H9 (cell line): ENCODE measurements at regions not wholly inside any gene's neighbourhood (a gene's known extent, or its start where the extent isn't known, plus 50 kb on each side); places are given as distances from the start of the nearest gene placed in this dataset.

ENCODE experiments used
- DNase-seq: peaks from one replicate; pipeline ENCODE4 v3.0.0-alpha.2; 2017
- H2AFZ ChIP-seq: one replicate; pipeline ENCODE4 v1.6.1; 2013; ENCODE audit warnings: mild to moderate bottlenecking, low read length, control low read depth, moderate library complexity
- H2AK5ac ChIP-seq: 2 replicates; pipeline ENCODE4 v1.6.1; 2013; ENCODE audit warnings: low read length, control low read depth, mixed read lengths; ENCODE audit not compliant: insufficient read length
- H2BK120ac ChIP-seq: one replicate; pipeline ENCODE4 v1.6.1; 2013; ENCODE audit warnings: low read depth, mild to moderate bottlenecking, low read length, control low read depth, inconsistent platforms; ENCODE audit not compliant: poor library complexity, severe bottlenecking
- H2BK12ac ChIP-seq: 2 replicates; pipeline ENCODE4 v1.6.1; 2013; ENCODE audit warnings: low read length, control low read depth, mixed read lengths, low read depth; ENCODE audit not compliant: insufficient read length
- H2BK15ac ChIP-seq: 2 replicates; pipeline ENCODE4 v1.6.1; 2013; ENCODE audit warnings: low read depth, low read length, control low read depth
- H2BK20ac ChIP-seq: one replicate; pipeline ENCODE4 v1.6.1; 2013; ENCODE audit warnings: low read depth, mild to moderate bottlenecking, low read length, control low read depth, inconsistent platforms; ENCODE audit not compliant: poor library complexity, severe bottlenecking
- H2BK5ac ChIP-seq: 2 replicates; pipeline ENCODE4 v1.6.1; 2013; ENCODE audit warnings: low read length, control low read depth, mixed read lengths; ENCODE audit not compliant: insufficient read length
- H3K14ac ChIP-seq: 2 replicates; pipeline ENCODE4 v1.6.1; 2013; ENCODE audit warnings: low read length, control low read depth; ENCODE audit not compliant: insufficient read depth
- H3K18ac ChIP-seq: 2 replicates; pipeline ENCODE4 v1.6.1; 2013; ENCODE audit warnings: low read depth, mild to moderate bottlenecking, mixed read lengths, low read length, control low read depth; ENCODE audit not compliant: insufficient read length
- H3K23ac ChIP-seq: 2 replicates; pipeline ENCODE4 v1.6.1; 2013; ENCODE audit warnings: low read length, control low read depth, mixed read lengths, low read depth; ENCODE audit not compliant: insufficient read length
- H3K23me2 ChIP-seq: 2 replicates; pipeline ENCODE4 v1.6.1; 2013; ENCODE audit warnings: low read depth, mild to moderate bottlenecking, mixed read lengths, low read length, control low read depth; ENCODE audit not compliant: insufficient read length, poor library complexity, severe bottlenecking
- H3K27ac ChIP-seq: 2 replicates; pipeline ENCODE4 v1.5.1; 2013; ENCODE audit warnings: low read length, control low read depth, mixed read lengths, low read depth; ENCODE audit not compliant: insufficient read length
- H3K27me3 ChIP-seq: 2 replicates; pipeline ENCODE4 v1.6.1; 2013; ENCODE audit warnings: low read length, control low read depth, inconsistent platforms; ENCODE audit not compliant: insufficient read depth
- H3K4ac ChIP-seq: 2 replicates; pipeline ENCODE4 v1.6.1; 2013; ENCODE audit warnings: low read depth, mild to moderate bottlenecking, control low read depth, inconsistent platforms, low read length, moderate library complexity
- H3K4me1 ChIP-seq: 2 replicates; pipeline ENCODE4 v1.6.1; 2013; ENCODE audit warnings: low read length, control low read depth, inconsistent platforms; ENCODE audit not compliant: insufficient read depth
- H3K4me2 ChIP-seq: 2 replicates; pipeline ENCODE4 v1.6.1; 2013; ENCODE audit warnings: low read length, control low read depth, mixed read lengths; ENCODE audit not compliant: insufficient read length, insufficient read depth
- H3K56ac ChIP-seq: 2 replicates; pipeline ENCODE4 v1.6.1; 2013; ENCODE audit warnings: low read depth, mild to moderate bottlenecking, mixed read lengths, low read length, control low read depth; ENCODE audit not compliant: insufficient read length
- H3K79me1 ChIP-seq: 2 replicates; pipeline ENCODE4 v1.6.1; 2013; ENCODE audit warnings: low read depth, mild to moderate bottlenecking, moderate library complexity, low read length, control low read depth, inconsistent platforms; ENCODE audit not compliant: insufficient read depth, poor library complexity, severe bottlenecking
- H3K79me2 ChIP-seq: 2 replicates; pipeline ENCODE4 v1.6.1; 2013; ENCODE audit warnings: low read length, control low read depth, inconsistent platforms; ENCODE audit not compliant: insufficient read depth
- H3K9ac ChIP-seq: 2 replicates; pipeline ENCODE4 v1.6.1; 2013; ENCODE audit warnings: low read length, control low read depth, mixed read lengths; ENCODE audit not compliant: insufficient read length; ENCODE audit errors: extremely low read depth
- H3K9me3 ChIP-seq: one replicate; pipeline ENCODE4 v1.6.1; 2013; ENCODE audit warnings: low read depth, low read length, inconsistent platforms; ENCODE audit not compliant: control insufficient read depth
- H3T11ph ChIP-seq: one replicate; pipeline ENCODE4 v1.6.1; 2013; ENCODE audit warnings: mild to moderate bottlenecking, low read length, control low read depth, inconsistent platforms
- H4K20me1 ChIP-seq: one replicate; pipeline ENCODE4 v1.6.1; 2013; ENCODE audit not compliant: control insufficient read depth, insufficient read length, insufficient read depth
- H4K5ac ChIP-seq: 2 replicates; pipeline ENCODE4 v1.6.1; 2013; ENCODE audit warnings: low read depth, mild to moderate bottlenecking, mixed read lengths, low read length, control low read depth; ENCODE audit not compliant: insufficient read length
- H4K8ac ChIP-seq: replicated peaks from 2 replicates; pipeline ENCODE4 v1.6.1; 2013; ENCODE audit warnings: low read length, control low read depth, mixed read lengths, low read depth; ENCODE audit not compliant: insufficient read length
- H4K91ac ChIP-seq: 2 replicates; pipeline ENCODE4 v1.6.1; 2013; ENCODE audit warnings: low read depth, mild to moderate bottlenecking, moderate library complexity, mixed read lengths, low read length, control low read depth; ENCODE audit not compliant: insufficient read length
- H3K27ac Mint-ChIP-seq, 3 experiments: 2 replicates in 2 of 3; 3 replicates in 1 of 3; pipeline ENCODE4 v1.8.0; 2020 to 2021; ENCODE audit warnings: mixed read lengths in 3 of 3, mild to moderate bottlenecking in 1 of 3, moderate library complexity in 1 of 3
- H3K27me3 Mint-ChIP-seq: 2 replicates; pipeline ENCODE4 v1.8.0; 2021; ENCODE audit warnings: low read depth, mild to moderate bottlenecking, moderate library complexity, mixed read lengths
- H3K36me3 Mint-ChIP-seq, 3 experiments: 2 replicates in 2 of 3; 3 replicates in 1 of 3; pipeline ENCODE4 v1.8.0; 2020 to 2021; ENCODE audit warnings: low read depth in 3 of 3, mixed read lengths in 3 of 3; ENCODE audit not compliant: insufficient read depth in 1 of 3
- H3K4me1 Mint-ChIP-seq, 2 experiments: 2 replicates each; pipeline ENCODE4 v1.8.0; 2020; ENCODE audit warnings: mixed read lengths in 2 of 2
- H3K4me3 Mint-ChIP-seq, 2 experiments: 2 replicates in 1 of 2; 3 replicates in 1 of 2; pipeline ENCODE4 v1.8.0; 2020 to 2021; ENCODE audit warnings: mild to moderate bottlenecking in 2 of 2, mixed read lengths in 2 of 2, moderate library complexity in 1 of 2
- H3K9me3 Mint-ChIP-seq, 2 experiments: 2 replicates in 1 of 2; 3 replicates in 1 of 2; pipeline ENCODE4 v1.8.0; 2020; ENCODE audit warnings: mild to moderate bottlenecking in 2 of 2, mixed read lengths in 2 of 2, moderate library complexity in 1 of 2
- WGBS: extraction: QIAGEN DNeasy Blood & Tissue Kit; methylation state at CpG from one replicate; pipeline ENCODE4 v1.1.7; 2013; ENCODE audit warnings: missing lambda C conversion rate, low lambda C conversion rate, mixed read lengths; ENCODE audit not compliant: insufficient read length; ENCODE audit errors: extremely low coverage; 5-methylcytosine and 5-hydroxymethylcytosine counted together
- TF ChIP-seq, protein P1 (sequence below): fragments of 200-600 bp; sonication (generic); conservative IDR thresholded peaks from 3 replicates; pipeline ENCODE4 v1.8.0; 2021; ENCODE audit warnings: antibody characterized with exemption, mild to moderate bottlenecking

DNA sequence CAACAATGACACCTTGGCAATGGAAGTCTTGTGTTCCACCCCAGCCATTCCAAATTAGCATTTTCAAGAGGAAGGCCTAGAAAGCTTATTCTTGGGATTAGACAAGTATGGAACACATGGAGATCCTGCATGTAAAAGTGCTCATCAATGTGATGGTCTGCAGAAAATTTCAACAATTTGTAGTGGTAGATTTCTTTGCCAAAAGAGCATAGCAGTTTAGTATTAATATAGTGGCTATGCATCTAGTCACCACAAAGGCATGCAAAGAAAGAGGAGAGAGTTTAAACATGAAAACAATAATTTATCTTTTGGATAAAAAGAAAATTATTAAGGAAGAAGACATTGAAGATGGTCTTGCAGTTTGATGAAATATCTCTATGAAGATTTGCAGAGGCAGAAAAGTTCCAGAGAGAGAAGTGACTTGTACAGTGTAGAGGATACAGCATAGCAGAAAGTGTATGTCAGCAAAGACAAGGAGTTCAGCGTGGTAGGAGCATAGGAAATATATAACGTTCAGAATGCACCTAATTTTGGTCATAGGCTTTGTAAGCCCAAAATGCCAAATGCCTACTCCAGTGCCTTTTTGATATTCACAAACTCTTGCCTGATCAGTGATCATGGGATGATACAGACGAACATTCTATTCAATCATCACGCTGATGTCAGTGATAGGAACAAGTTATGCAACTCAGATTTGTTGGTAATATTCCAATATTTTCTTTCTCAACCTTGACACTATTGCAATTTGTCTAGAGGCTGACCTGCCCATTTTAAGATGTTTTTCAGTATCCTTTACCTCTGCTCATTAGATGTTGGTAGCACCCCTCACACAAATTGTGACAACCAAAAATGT lies 727.9 kb upstream of the SOX9 start:
- no peak for DNase-seq
- Histone ChIP-seq H2AK5ac (no peak overlapping the region), H3K18ac (no peak overlapping the region), H2BK5ac (no peak overlapping the region), H3K79me2 (no peaks in the 10 kb centered on the region), H3K56ac (no peak overlapping the region), H4K20me1 (no peaks in the 10 kb centered on the region), H2BK20ac (no peak overlapping the region), H2AFZ (no peak overlapping the region), H3K23me2 (no peaks in the 10 kb centered on the region), H3K14ac (no peak overlapping the region), H3K4me2 (no peak overlapping the region), H3K27ac (no peak overlapping the region), H3K4me1 (no peaks in the 10 kb centered on the region), H4K5ac (no peak overlapping the region), H3K27me3 (no peaks in the 10 kb centered on the region), H4K8ac (no peak overlapping the region), H4K91ac (no peak overlapping the region), H3K79me1 (no peaks in the 10 kb centered on the region), H2BK12ac (no peak overlapping the region), H3T11ph (no peak overlapping the region), H3K9me3 (no peaks in the 10 kb centered on the region), H2BK120ac (no peak overlapping the region), H3K9ac (no peak overlapping the region), H3K23ac (no peak overlapping the region), H2BK15ac (no peak overlapping the region), H3K4ac (no peak overlapping the region)
- Mint-ChIP-seq H3K27me3 (no peaks in the 10 kb centered on the region), H3K4me3 (no peak overlapping the region), H3K36me3 (peaks cover 0 to 6% (median 4%) of the 10 kb centered on the region in 3 experiments; a peak in 3 of 7 replicates), H3K27ac (no peak overlapping the region), H3K9me3 (peaks cover 7% of the 10 kb centered on the region in 2 experiments), H3K4me1 (no peaks in the 10 kb centered on the region)
- TF ChIP-seq, protein P1, sequence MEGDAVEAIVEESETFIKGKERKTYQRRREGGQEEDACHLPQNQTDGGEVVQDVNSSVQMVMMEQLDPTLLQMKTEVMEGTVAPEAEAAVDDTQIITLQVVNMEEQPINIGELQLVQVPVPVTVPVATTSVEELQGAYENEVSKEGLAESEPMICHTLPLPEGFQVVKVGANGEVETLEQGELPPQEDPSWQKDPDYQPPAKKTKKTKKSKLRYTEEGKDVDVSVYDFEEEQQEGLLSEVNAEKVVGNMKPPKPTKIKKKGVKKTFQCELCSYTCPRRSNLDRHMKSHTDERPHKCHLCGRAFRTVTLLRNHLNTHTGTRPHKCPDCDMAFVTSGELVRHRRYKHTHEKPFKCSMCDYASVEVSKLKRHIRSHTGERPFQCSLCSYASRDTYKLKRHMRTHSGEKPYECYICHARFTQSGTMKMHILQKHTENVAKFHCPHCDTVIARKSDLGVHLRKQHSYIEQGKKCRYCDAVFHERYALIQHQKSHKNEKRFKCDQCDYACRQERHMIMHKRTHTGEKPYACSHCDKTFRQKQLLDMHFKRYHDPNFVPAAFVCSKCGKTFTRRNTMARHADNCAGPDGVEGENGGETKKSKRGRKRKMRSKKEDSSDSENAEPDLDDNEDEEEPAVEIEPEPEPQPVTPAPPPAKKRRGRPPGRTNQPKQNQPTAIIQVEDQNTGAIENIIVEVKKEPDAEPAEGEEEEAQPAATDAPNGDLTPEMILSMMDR: no peak
- no CpG with 5 or more reads among the region's 4 CpGs for WGBS
